MCF 10A (cell line): ENCODE measurements at regions not wholly inside any gene's neighbourhood (a gene's known extent, or its start where the extent isn't known, plus 50 kb on each side); places are given as distances from the start of the nearest gene placed in this dataset.
A peak's percentile ranks its signal among the peaks of the same experiment; 100 is the strongest.

Source experiments
- BruUV-seq: library from RNA; stranded (reverse); fragments of 400-500 nt; replicated peaks from 2 replicates; lab custom pipeline; 2021; lab: Mats Ljungman, UMichigan
- CTCF ChIA-PET: fragments of 300-600 bp; sonication (Branson Sonifier 250); formaldehyde crosslinking; extraction: SDS; loops from one replicate; lab custom pipeline; 2021; ENCODE audit warnings: antibody characterized with exemption, inconsistent platforms; lab: Yijun Ruan, JAX
- POLR2A ChIA-PET: fragments of 300-600, 350-650 bp; sonication (Branson Sonifier 250); formaldehyde crosslinking; extraction: SDS; loops from one replicate; lab custom pipeline; 2020; ENCODE audit warnings: antibody characterized with exemption, inconsistent platforms; lab: Yijun Ruan, JAX
- DNase-seq: peaks from one replicate; pipeline ENCODE4 v3.0.0-alpha.2; 2018; ENCODE audit not compliant: unreplicated experiment
- H3K27ac Mint-ChIP-seq: one replicate; pipeline ENCODE4 v1.8.0; 2022; ENCODE audit warnings: mild to moderate bottlenecking, low read depth, mixed read lengths; ENCODE audit not compliant: unreplicated experiment
- H3K27me3 Mint-ChIP-seq: one replicate; pipeline ENCODE4 v1.8.0; 2022; ENCODE audit warnings: mixed read lengths; ENCODE audit not compliant: insufficient read depth, unreplicated experiment
- H3K36me3 Mint-ChIP-seq: one replicate; pipeline ENCODE4 v1.8.0; 2022; ENCODE audit warnings: mild to moderate bottlenecking, moderate library complexity, mixed read lengths; ENCODE audit not compliant: insufficient read depth, unreplicated experiment
- H3K4me1 Mint-ChIP-seq: one replicate; pipeline ENCODE4 v1.8.0; 2022; ENCODE audit warnings: mixed read lengths; ENCODE audit not compliant: insufficient read depth, unreplicated experiment
- H3K4me3 Mint-ChIP-seq: one replicate; pipeline ENCODE4 v1.8.0; 2022; ENCODE audit warnings: mild to moderate bottlenecking, moderate library complexity, mixed read lengths; ENCODE audit not compliant: unreplicated experiment
- H3K9me3 Mint-ChIP-seq: one replicate; pipeline ENCODE4 v1.8.0; 2022; ENCODE audit warnings: mixed read lengths; ENCODE audit not compliant: unreplicated experiment
- intact Hi-C: fragments of 100-400 bp; cut with micrococcal nuclease; formaldehyde crosslinking; loops from 2 replicates; pipeline ENCODE4 v1.14.1; 2022
- TF ChIP-seq, protein P1 (sequence below): fragments of 200-600 bp; IDR thresholded peaks from one replicate; pipeline ENCODE4 v1.8.0; 2022; ENCODE audit warnings: antibody characterized with exemption, mild to moderate bottlenecking; ENCODE audit not compliant: unreplicated experiment

DNA sequence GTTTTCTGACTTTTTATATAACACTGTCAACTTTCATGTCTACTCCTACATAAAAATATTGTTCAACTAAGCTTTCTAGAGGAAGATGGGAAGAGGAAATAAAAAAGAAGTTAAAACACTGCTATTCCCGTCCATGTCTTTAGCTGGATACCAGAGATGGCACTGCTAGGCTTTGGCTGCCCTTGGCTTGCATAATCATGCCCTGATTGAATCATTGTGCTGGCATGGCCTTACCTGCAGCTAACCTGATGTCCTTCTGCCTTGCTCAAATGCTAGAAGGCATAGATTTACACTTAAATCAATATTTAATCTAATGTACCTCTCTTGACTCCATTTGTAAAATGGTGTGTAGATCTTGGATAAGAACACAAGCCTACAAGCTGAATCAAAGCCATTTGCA is 539.7 kb upstream of the IL12A start:
- H3K27ac Mint-ChIP-seq, result no peak overlapping the region
- no peaks in the 10 kb centered on the region for H3K9me3 Mint-ChIP-seq
- no peaks in the 10 kb centered on the region for H3K4me1 Mint-ChIP-seq
- no peak overlapping the region for H3K4me3 Mint-ChIP-seq
- intact Hi-C loops, result no loop called here
- H3K36me3 Mint-ChIP-seq, result no peaks in the 10 kb centered on the region
- ChIA-PET POLR2A (no interaction called here), CTCF (no interaction called here)
- no peaks in the 10 kb centered on the region for H3K27me3 Mint-ChIP-seq
- TF ChIP-seq, protein P1, sequence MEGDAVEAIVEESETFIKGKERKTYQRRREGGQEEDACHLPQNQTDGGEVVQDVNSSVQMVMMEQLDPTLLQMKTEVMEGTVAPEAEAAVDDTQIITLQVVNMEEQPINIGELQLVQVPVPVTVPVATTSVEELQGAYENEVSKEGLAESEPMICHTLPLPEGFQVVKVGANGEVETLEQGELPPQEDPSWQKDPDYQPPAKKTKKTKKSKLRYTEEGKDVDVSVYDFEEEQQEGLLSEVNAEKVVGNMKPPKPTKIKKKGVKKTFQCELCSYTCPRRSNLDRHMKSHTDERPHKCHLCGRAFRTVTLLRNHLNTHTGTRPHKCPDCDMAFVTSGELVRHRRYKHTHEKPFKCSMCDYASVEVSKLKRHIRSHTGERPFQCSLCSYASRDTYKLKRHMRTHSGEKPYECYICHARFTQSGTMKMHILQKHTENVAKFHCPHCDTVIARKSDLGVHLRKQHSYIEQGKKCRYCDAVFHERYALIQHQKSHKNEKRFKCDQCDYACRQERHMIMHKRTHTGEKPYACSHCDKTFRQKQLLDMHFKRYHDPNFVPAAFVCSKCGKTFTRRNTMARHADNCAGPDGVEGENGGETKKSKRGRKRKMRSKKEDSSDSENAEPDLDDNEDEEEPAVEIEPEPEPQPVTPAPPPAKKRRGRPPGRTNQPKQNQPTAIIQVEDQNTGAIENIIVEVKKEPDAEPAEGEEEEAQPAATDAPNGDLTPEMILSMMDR, result no peak
- no TSS peak for BruUV-seq
- no peak for DNase-seq

DNA sequence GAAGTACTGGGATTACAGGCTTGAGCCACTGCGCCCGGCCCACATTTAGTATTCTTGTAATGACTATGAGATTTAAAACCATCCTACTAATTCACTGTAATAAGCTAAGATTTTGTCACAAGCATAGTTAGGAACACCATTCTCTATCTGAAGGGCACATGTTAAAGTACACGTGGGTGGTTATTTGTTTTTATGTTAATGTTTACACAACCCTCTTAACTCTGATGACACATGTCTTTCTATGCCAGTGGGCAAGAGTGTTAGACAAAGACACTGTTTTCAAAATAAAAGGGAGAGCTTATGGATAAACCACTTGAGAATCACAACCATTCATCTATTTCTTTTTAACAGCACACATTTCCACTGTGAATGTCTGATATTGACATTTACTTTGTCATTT is 537.6 kb upstream of the IL12A start:
- no TSS peak for BruUV-seq
- H3K36me3 Mint-ChIP-seq, result no peaks in the 10 kb centered on the region
- ChIA-PET POLR2A (interaction anchor here (0.7 kb wide), 1 partner anchor 408 kb away, joined by 4 read pairs; no protein-coding TSS in a partner anchor), CTCF (interaction anchor here (0.5 to 1.1 kb wide), 2 partner anchors 9 to 647 kb away, joined by 3 to 5 read pairs; no protein-coding TSS in a partner anchor)
- no peaks in the 10 kb centered on the region for H3K27me3 Mint-ChIP-seq
- TF ChIP-seq, protein P1, result no peak
- H3K4me3 Mint-ChIP-seq, result no peak overlapping the region
- no peaks in the 10 kb centered on the region for H3K4me1 Mint-ChIP-seq
- intact Hi-C loops, result no loop called here
- DNase-seq, result peak; percentile 21
- H3K9me3 Mint-ChIP-seq, result no peaks in the 10 kb centered on the region
- no peak overlapping the region for H3K27ac Mint-ChIP-seq

DNA sequence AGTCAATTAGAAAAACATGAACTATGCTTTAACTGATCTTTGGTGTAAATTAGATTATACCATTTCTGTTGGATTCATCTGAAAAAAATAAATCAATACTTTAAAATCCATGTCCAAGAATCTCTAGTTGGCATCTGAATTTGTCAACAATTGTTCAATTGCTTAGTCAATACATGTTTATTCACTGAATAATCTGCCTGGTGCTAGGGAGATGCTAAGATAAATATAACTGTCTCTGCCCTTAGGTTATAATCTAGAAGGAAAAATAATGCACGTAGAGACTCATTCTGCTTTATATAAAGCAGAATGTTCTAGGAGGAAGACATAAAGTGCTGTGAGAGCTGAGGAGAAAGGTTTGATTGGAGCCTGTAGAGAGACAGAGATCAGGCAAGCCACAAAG is 537.2 kb upstream of the IL12A start:
- no peaks in the 10 kb centered on the region for H3K9me3 Mint-ChIP-seq
- POLR2A ChIA-PET, result interaction anchor here (0.7 kb wide), 1 partner anchor 408 kb away, joined by 4 read pairs; no protein-coding TSS in a partner anchor
- intact Hi-C loops, result no loop called here
- H3K27ac Mint-ChIP-seq, result no peak overlapping the region
- CTCF ChIA-PET, result interaction anchor here (0.5 kb wide), 1 partner anchor 648 kb away, joined by 3 read pairs; no protein-coding TSS in a partner anchor
- H3K27me3 Mint-ChIP-seq, result no peaks in the 10 kb centered on the region
- no TSS peak for BruUV-seq
- H3K4me3 Mint-ChIP-seq, result no peak overlapping the region
- no peak for DNase-seq
- H3K4me1 Mint-ChIP-seq, result no peaks in the 10 kb centered on the region
- TF ChIP-seq, protein P1, result no peak
- no peaks in the 10 kb centered on the region for H3K36me3 Mint-ChIP-seq

DNA sequence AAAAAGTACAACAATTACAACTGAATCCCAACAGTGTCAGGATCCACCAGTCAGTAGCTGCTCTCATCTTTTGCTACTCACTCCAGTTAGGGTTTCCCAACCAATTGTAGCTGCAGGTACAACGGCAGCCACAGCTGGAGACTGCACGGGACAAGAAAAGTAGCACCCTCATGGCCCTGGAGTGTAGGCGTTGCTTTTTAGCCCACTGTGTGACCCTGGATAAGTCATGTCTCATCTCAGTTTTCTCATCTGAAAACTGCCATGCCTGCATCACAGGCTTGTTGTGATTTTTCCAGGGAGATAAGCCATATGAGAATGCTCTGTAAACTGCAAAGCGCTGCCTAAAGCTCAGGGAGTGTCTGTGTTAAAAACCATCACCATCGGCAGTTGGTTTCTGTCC is 535.6 kb upstream of the IL12A start:
- no TSS peak for BruUV-seq
- POLR2A ChIA-PET, result no interaction called here
- H3K4me3 Mint-ChIP-seq, result no peak overlapping the region
- intact Hi-C loops, result no loop called here
- TF ChIP-seq, protein P1, result no peak
- DNase-seq, result no peak
- no peaks in the 10 kb centered on the region for H3K9me3 Mint-ChIP-seq
- H3K36me3 Mint-ChIP-seq, result no peaks in the 10 kb centered on the region
- CTCF ChIA-PET, result no interaction called here
- peaks cover 2% of the 10 kb centered on the region for H3K4me1 Mint-ChIP-seq
- no peak overlapping the region for H3K27ac Mint-ChIP-seq
- no peaks in the 10 kb centered on the region for H3K27me3 Mint-ChIP-seq
